NT2/D1 (cell line): ENCODE measurements at regions not wholly inside any gene's neighbourhood (a gene's known extent, or its start where the extent isn't known, plus 50 kb on each side); places are given as distances from the start of the nearest gene placed in this dataset.

ENCODE experiments used
- SUZ12 ChIP-seq: IDR thresholded peaks from 2 replicates; pipeline ENCODE4 v1.6.1; 2011; ENCODE audit not compliant: insufficient read length, insufficient read depth; ENCODE audit errors: extremely low read depth
- YY1 ChIP-seq: IDR thresholded peaks from 2 replicates; pipeline ENCODE4 v1.6.1; 2011; ENCODE audit not compliant: insufficient read length, insufficient read depth
- ZNF274 ChIP-seq: IDR thresholded peaks from 2 replicates; pipeline ENCODE4 v1.6.1; 2011; ENCODE audit warnings: mild to moderate bottlenecking, low read depth, low read length

DNA sequence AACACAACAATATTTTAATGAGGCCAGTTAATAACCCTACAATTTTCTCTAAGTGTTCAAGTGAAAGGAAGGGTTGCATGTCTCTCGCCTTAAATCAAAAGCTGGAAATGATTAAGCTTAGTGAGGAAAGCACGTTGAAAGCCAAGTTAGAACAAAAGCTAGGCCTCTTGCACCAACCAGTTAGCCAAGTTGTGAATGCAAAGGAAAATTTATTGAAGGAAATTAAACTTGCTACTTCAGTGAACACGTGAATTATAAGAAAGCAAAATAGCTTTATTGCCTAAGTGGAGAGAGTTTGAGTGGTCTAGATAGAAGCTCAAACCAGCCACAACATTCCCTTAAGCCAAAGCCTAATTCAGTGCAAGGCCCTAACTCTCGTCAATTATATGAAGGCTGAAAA is 135.6 kb downstream of the DUSP10 start:
- TF ChIP-seq ZNF274 (no peak), SUZ12 (no peak), YY1 (no peak)
